ENCODE measurements at regions not wholly inside any gene's neighbourhood (a gene's known extent, or its start where the extent isn't known, plus 50 kb on each side); places are given as distances from the start of the nearest gene placed in this dataset.
"Not testable (repeated sequence)": the region's sequence is repeated elsewhere in the genome, so short reads cannot be mapped to it uniquely, and the experiment has no call there.

GRCh38 chr12:60231303-60231702, 635.5 kb downstream of the SLC16A7 start:
- H3K27me3 ChIP-seq (replicated peaks): no peaks in the 10 kb centered on the region
- in situ Hi-C loops (cut with HindIII; ENCODE audit: low pct_ligation_motif_present, low sequenced_read_pairs): no loop called here
- DNase-seq: no peak
- H3K4me3 ChIP-seq (ENCODE audit: low read depth, low read length): no peak overlapping the region
- H3K27ac ChIP-seq: no peak overlapping the region
- no peaks in the 10 kb centered on the region for H3K36me3 ChIP-seq (replicated peaks)
- TF ChIP-seq CTCF (IDR thresholded peaks at IDR 0.05; ENCODE audit: low read depth, low read length, missing control alignments): no peak

- Histone ChIP-seq H3K36me3 (replicated peaks) (no peaks in the 10 kb centered on the region), H3K27me3 (replicated peaks) (no peaks in the 10 kb centered on the region), H3K27ac (no peak overlapping the region), H3K4me3 (ENCODE audit: low read depth, low read length) (no peak overlapping the region)
- TF ChIP-seq CTCF (IDR thresholded peaks at IDR 0.05; ENCODE audit: low read depth, low read length, missing control alignments): no peak
- no peak for DNase-seq
- in situ Hi-C loops (cut with HindIII; ENCODE audit: low pct_ligation_motif_present, low sequenced_read_pairs): no loop called here
Measured at GRCh38 chr12:60231976-60232907, 636.4 kb downstream of the SLC16A7 start.

GRCh38 chr12:60234611-60235195, 638.9 kb downstream of the SLC16A7 start:
- H3K36me3 ChIP-seq (replicated peaks); H3K27ac ChIP-seq; H3K4me3 ChIP-seq (ENCODE audit: low read depth, low read length); H3K27me3 ChIP-seq (replicated peaks); DNase-seq; in situ Hi-C loops (cut with HindIII; ENCODE audit: low pct_ligation_motif_present, low sequenced_read_pairs): not testable (repeated sequence)

- Histone ChIP-seq H3K27ac (no peak overlapping the region), H3K4me3 (ENCODE audit: low read depth, low read length) (no peak overlapping the region), H3K36me3 (replicated peaks) (no peaks in the 10 kb centered on the region), H3K27me3 (replicated peaks) (no peaks in the 10 kb centered on the region)
- TF ChIP-seq CTCF (IDR thresholded peaks at IDR 0.05; ENCODE audit: low read depth, low read length, missing control alignments): no peak
- no peak for DNase-seq
- in situ Hi-C loops (cut with HindIII; ENCODE audit: low pct_ligation_motif_present, low sequenced_read_pairs): no loop called here
Measured at GRCh38 chr12:60235261-60235660, 639.4 kb downstream of the SLC16A7 start.

- H3K4me3 ChIP-seq (ENCODE audit: low read depth, low read length); H3K36me3 ChIP-seq (replicated peaks); DNase-seq; H3K27me3 ChIP-seq (replicated peaks); H3K27ac ChIP-seq; in situ Hi-C loops (cut with HindIII; ENCODE audit: low pct_ligation_motif_present, low sequenced_read_pairs): not testable (repeated sequence)
Measured at GRCh38 chr12:60236416-60236815, 640.6 kb downstream of the SLC16A7 start.

- in situ Hi-C loops (cut with HindIII; ENCODE audit: low pct_ligation_motif_present, low sequenced_read_pairs): no loop called here
- no peak overlapping the region for H3K4me3 ChIP-seq (ENCODE audit: low read depth, low read length)
- H3K36me3 ChIP-seq (replicated peaks): no peaks in the 10 kb centered on the region
- TF ChIP-seq CTCF (IDR thresholded peaks at IDR 0.05; ENCODE audit: low read depth, low read length, missing control alignments): no peak
- H3K27ac ChIP-seq: no peak overlapping the region
- no peak for DNase-seq
- no peaks in the 10 kb centered on the region for H3K27me3 ChIP-seq (replicated peaks)
Measured at GRCh38 chr12:60240891-60241290, 645.1 kb downstream of the SLC16A7 start.

Data from brain microvascular endothelial cell (primary cell).